ENCODE measurements at regions not wholly inside any gene's neighbourhood (a gene's known extent, or its start where the extent isn't known, plus 50 kb on each side); places are given as distances from the start of the nearest gene placed in this dataset.
A peak's percentile ranks its signal among the peaks of the same experiment; 100 is the strongest.
"Not testable (repeated sequence)": the region's sequence is repeated elsewhere in the genome, so short reads cannot be mapped to it uniquely, and the experiment has no call there.

GRCh38 chrX:93468075-93468474, 205.3 kb downstream of the NAP1L3 start:
- DNase-seq = no peak

GRCh38 chrX:93466383-93466782, 207.0 kb downstream of the NAP1L3 start:
- no peak for DNase-seq

GRCh38 chrX:93461060-93461459, 212.3 kb downstream of the NAP1L3 start:
- no peak for DNase-seq

GRCh38 chrX:93454509-93454908, 218.9 kb downstream of the NAP1L3 start:
- no peak for DNase-seq

GRCh38 chrX:93434721-93435120, 238.7 kb downstream of the NAP1L3 start:
- DNase-seq = not testable (repeated sequence)

- DNase-seq = no peak
These were observed 244.9 kb downstream of the NAP1L3 start for GRCh38 chrX:93428497-93428896.

GRCh38 chrX:93422693-93423092, 250.7 kb downstream of the NAP1L3 start:
- peak; percentile 13 for DNase-seq

- no peak for DNase-seq
These were observed 252.8 kb downstream of the NAP1L3 start for GRCh38 chrX:93420525-93421082.

- no peak for DNase-seq
These were observed 253.3 kb downstream of the NAP1L3 start for GRCh38 chrX:93420090-93420489.

GRCh38 chrX:93419642-93420041, 253.7 kb downstream of the NAP1L3 start:
- DNase-seq = no peak

- DNase-seq = no peak
These were observed 269.3 kb downstream of the NAP1L3 start for GRCh38 chrX:93404121-93404520.

- no peak for DNase-seq
These were observed 318.7 kb downstream of the NAP1L3 start for GRCh38 chrX:93354651-93355050.

GRCh38 chrX:93346309-93346708, 327.1 kb downstream of the NAP1L3 start:
- no peak for DNase-seq

GRCh38 chrX:93344287-93344686, 329.1 kb downstream of the NAP1L3 start:
- DNase-seq = not testable (repeated sequence)

GRCh38 chrX:93332329-93332728, 341.0 kb downstream of the NAP1L3 start:
- DNase-seq = no peak

GRCh38 chrX:93322110-93322509, 351.3 kb downstream of the NAP1L3 start:
- DNase-seq = no peak

- DNase-seq = no peak
These were observed 353.8 kb downstream of the NAP1L3 start for GRCh38 chrX:93319609-93320008.
